Colon (tissue), 2 donors: ENCODE measurements at regions not wholly inside any gene's neighbourhood (a gene's known extent, or its start where the extent isn't known, plus 50 kb on each side); places are given as distances from the start of the nearest gene placed in this dataset.

Experiments used
- FAIRE-seq: peaks from 2 replicates; lab custom pipeline; 2012; peaks lifted over from hg19 to GRCh38; lab: Jason Lieb, UNC
- donor health status: control.
- donor health status: control.

- FAIRE-seq = no peak
These were observed 104.6 kb upstream of the ACTRT2 start for GRCh38 chr1:2916706-2917105.

- no peak for FAIRE-seq
These were observed 104.0 kb upstream of the ACTRT2 start for GRCh38 chr1:2917284-2917683.

- no peak for FAIRE-seq
These were observed 102.8 kb upstream of the ACTRT2 start for GRCh38 chr1:2918441-2918840.

GRCh38 chr1:2919841-2920240 lies 101.4 kb upstream of the ACTRT2 start:
- no peak for FAIRE-seq

GRCh38 chr1:2920421-2921015 lies 100.7 kb upstream of the ACTRT2 start:
- no peak for FAIRE-seq

GRCh38 chr1:2921970-2922686 lies 99.1 kb upstream of the ACTRT2 start:
- FAIRE-seq = no peak

- FAIRE-seq = no peak
These were observed 97.9 kb upstream of the ACTRT2 start for GRCh38 chr1:2923351-2923750.

- no peak for FAIRE-seq
These were observed 96.0 kb upstream of the ACTRT2 start for GRCh38 chr1:2925291-2925690.

GRCh38 chr1:2925918-2926317 lies 95.3 kb upstream of the ACTRT2 start:
- no peak for FAIRE-seq

- no peak for FAIRE-seq
These were observed 94.7 kb upstream of the ACTRT2 start for GRCh38 chr1:2926447-2927055.

- no peak for FAIRE-seq
These were observed 93.6 kb upstream of the ACTRT2 start for GRCh38 chr1:2927393-2928360.

- no peak for FAIRE-seq
These were observed 92.6 kb upstream of the ACTRT2 start for GRCh38 chr1:2928366-2929325.

- FAIRE-seq = no peak
These were observed 91.9 kb upstream of the ACTRT2 start for GRCh38 chr1:2929335-2929734.

GRCh38 chr1:2930016-2930815 lies 91.1 kb upstream of the ACTRT2 start:
- FAIRE-seq = no peak

GRCh38 chr1:2930913-2931723 lies 90.1 kb upstream of the ACTRT2 start:
- FAIRE-seq = no peak

GRCh38 chr1:2931724-2932401 lies 89.4 kb upstream of the ACTRT2 start:
- FAIRE-seq = no peak

GRCh38 chr1:2932671-2933350 lies 88.5 kb upstream of the ACTRT2 start:
- FAIRE-seq = no peak

GRCh38 chr1:2933431-2934155 lies 87.7 kb upstream of the ACTRT2 start:
- no peak for FAIRE-seq
